ENCODE measurements at regions not wholly inside any gene's neighbourhood (a gene's known extent, or its start where the extent isn't known, plus 50 kb on each side); places are given as distances from the start of the nearest gene placed in this dataset.
"Not testable (repeated sequence)": the region's sequence is repeated elsewhere in the genome, so short reads cannot be mapped to it uniquely, and the experiment has no call there.

DNA sequence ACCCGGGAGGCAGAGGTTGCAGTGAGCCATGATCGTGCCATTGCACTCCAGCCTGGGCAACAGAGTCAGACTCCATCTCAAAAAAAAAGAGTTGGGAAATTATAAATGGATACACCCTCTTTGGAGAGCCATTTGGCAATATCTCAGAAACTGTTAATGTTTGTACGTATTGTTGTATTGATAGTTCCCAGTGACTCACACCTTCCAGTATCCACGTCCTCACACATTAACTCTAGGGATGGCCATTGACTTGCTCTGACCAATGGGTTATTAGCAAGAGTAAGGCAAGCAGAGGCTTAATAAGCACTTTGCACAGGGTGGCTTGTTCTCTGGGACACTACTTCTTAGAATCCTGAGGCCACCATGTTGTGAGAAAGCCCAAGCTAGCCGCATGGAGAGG lies 107.6 kb upstream of the LHX1 start:
- intact Hi-C loops (cut with DNase I), result no loop called here
- ATAC-seq (ENCODE audit: poor library complexity), result no peak
- no peak for DNase-seq

DNA sequence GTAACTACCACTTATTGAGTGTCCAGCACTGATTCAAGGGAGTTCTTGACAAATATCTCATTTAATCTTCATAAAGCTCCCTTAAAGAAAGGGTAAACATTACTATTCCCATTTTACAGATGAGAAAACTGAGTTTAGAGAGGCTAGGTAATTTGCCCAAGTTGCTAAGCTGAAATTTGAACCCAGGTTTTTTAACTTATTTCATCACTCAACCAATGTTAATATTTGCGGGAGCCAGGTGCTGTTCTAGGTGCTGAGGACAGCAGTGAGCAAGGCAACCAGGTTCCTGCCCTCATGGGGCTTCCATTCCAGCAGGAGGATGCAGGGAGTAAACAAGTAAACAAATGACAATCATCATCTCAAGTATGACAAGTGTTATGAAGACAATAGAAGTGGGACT lies 104.0 kb upstream of the LHX1 start:
- intact Hi-C loops (cut with DNase I), result no loop called here
- no peak for DNase-seq
- ATAC-seq (ENCODE audit: poor library complexity), result no peak

GRCh38 chr17:36835036-36835435 lies 102.2 kb upstream of the LHX1 start:
- no peak for ATAC-seq (ENCODE audit: poor library complexity)
- intact Hi-C loops (cut with DNase I), result no loop called here
- no peak for DNase-seq

DNA sequence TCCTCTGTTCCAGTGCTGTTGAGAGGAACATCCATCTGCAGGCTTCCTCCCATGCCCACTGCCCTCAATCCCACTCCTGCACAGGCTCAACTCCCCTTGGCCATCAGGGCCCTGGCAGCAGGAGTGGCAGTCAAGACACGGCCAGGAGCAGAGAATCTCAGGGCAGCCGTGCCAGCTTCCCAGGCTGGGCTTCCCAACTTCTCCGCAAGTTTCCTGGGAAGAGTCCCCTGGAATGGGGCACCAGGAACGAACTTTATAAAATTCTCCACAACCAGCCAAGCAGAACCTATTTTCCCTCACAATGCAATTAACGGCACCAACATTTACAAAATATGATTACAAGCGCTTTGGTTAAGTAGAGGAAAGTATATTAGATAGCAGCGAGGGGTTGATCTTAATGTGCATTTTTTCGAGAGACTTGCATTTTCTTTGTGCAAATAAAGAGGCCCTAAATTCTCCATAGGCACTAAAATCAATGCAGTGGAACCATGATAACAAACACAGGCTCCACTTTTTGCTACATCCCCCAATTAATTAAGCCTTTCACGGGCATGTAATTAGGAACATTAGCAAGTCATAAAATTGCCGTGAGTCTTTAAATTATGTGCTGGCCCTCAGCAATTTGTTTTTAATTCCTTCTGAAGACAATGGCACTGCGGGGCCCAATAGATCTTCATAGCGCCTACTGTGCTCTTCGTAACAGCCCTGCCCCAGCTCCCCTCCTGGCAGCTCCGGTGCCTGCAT lies 99.9 kb upstream of the LHX1 start:
- intact Hi-C loops (cut with DNase I), result no loop called here
- DNase-seq, result no peak
- no peak for ATAC-seq (ENCODE audit: poor library complexity)

DNA sequence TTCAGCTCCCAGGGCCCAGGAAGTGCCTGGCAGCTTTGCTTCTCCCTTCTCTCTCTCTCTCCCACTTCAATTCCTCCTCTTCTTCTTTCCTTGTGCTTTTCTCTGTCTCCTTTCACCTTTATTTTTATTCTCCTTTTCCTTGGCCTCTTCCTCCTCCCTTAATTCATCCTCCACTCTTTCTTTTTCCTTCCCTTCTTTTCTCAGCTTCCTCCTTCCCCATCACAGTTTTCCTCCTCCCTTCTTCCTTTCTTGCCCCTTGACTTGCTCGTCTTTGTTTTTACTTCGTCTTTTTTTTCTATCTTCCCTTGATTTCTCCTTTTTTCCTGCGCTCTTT lies 99.4 kb upstream of the LHX1 start:
- ATAC-seq (ENCODE audit: poor library complexity), result no peak
- intact Hi-C loops (cut with DNase I), result no loop called here

DNA sequence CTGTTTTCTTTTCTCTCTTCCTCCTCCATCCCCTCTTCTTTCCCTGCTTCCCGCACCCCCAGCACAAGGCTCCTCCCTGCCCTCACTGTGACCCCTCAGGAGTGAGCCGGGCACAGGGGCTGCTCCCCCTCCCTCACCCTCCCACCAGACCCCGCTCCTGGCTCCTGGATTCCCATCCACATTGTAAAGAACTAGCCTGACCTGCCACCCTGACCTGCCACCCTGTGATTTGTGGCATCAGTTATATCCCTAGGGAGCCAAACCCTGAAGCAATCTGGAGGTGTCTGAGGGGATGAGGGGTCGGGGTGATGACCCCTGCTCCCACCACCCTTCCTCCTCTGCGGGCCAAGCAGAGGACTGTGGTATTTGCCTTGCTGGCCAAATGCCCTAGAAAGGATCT lies 98.0 kb upstream of the LHX1 start:
- intact Hi-C loops (cut with DNase I), result no loop called here
- DNase-seq (no peak), ATAC-seq (ENCODE audit: poor library complexity) (no peak)

More for the DNA sequence above, 99.4 kb upstream of the LHX1 start:
- no peak for DNase-seq

GRCh38 chr17:36840796-36841195 lies 96.5 kb upstream of the LHX1 start:
- no peak for ATAC-seq (ENCODE audit: poor library complexity)
- DNase-seq, result no peak
- intact Hi-C loops (cut with DNase I), result no loop called here

DNA sequence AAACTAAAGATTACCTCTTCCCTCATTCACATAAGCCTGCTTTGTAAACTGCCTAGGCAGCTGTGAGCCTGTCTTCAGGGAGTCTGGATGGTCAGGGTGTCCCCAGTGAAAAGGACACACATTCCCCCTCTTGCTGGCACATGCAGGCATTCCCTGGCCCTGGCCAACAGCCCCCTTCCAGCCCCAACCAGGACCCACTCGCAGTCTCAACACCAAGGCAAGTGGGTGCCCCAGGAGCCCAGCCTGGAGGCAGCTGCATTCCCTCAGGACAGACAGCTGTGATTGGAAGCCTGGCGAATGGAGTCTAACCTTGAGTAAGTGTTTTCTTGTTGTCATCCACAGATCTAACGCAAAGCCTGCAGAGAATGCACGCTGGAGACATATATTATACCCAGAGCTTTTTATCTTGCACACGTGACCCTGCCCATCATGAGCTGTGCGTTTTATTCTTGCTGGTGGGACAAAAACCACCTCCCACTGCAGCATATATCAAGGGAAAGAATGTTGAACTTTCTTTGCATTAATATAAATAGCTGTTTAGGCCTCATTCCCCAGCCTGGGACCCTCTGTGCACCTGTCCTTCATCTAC lies 95.0 kb upstream of the LHX1 start:
- DNase-seq (no peak), ATAC-seq (ENCODE audit: poor library complexity) (no peak)
- intact Hi-C loops (cut with DNase I), result no loop called here

DNA sequence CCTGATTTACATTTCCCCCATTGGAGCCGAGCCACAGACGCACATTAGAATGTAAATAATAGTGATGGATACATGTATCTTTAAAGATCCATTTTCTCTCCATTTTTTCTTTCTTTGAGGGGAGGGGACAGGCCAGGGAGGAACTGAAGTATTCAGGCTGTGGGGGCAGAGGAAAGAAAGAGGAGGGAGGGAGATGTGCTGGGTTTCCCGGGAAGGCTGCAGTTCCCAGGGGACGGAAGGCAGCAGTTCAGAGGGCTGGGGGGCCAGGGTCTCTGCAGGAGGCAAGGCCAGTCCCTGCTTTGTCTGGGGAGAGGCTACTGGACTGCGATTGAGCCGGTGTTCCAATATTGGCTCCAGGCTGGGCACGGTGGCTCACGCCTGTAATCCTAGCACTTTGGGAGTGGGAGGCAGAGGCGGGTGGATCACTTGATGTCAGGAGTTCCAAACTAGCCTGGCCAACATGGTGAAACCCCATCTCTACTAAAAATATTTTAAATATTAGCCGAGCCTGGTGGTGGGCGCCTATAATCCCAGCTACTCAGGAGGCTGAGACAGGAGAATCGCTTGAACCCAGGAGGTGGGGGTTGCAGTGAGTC lies 94.2 kb upstream of the LHX1 start:
- DNase-seq, result no peak
- no peak for ATAC-seq (ENCODE audit: poor library complexity)
- intact Hi-C loops (cut with DNase I), result no loop called here

- intact Hi-C loops (cut with DNase I), result no loop called here
- no peak for DNase-seq
- ATAC-seq (ENCODE audit: poor library complexity), result no peak
Measured at GRCh38 chr17:36844013-36844412, 93.3 kb upstream of the LHX1 start.

DNA sequence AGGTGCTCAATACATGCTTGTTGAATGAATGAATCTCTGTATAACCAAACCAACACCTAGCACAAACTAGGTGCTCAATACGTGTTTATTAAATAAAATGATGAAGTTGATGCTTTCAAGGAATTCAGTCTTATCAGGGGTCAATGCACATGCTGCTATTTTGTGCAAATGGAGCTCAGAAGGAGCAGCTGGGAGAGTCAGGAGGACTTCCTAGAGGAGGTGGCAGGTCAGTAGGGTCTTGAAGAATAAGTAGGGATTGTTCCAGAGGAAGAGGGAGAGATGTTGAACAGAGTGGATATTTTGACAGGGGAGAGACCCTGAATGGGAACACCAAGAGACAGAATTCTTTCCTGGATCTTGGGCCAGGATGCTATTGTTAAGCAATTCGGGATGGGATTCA lies 92.7 kb upstream of the LHX1 start:
- no peak for DNase-seq
- ATAC-seq (ENCODE audit: poor library complexity), result no peak
- intact Hi-C loops (cut with DNase I), result no loop called here

DNA sequence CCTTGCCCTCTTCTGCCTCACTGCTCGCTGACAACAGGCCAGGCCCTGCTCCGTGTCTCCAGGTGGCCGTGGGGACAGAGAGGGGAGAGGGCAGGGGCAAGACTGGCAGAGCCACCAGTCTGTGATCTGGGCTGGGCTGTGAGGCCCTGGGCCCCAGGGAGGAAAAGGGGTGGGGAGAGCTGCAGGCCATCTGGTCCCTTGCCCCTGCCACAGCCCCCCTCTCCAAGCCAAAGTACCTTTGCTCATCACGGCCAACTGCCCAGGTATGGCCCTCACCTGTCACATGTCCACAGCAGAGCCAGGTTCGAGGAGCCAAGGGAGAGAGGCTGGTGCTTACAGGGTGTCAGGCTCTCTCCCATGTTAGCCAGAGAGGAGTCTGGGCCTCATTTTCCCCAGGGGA lies 91.4 kb upstream of the LHX1 start:
- intact Hi-C loops (cut with DNase I), result no loop called here
- ATAC-seq (ENCODE audit: poor library complexity), result no peak

DNA sequence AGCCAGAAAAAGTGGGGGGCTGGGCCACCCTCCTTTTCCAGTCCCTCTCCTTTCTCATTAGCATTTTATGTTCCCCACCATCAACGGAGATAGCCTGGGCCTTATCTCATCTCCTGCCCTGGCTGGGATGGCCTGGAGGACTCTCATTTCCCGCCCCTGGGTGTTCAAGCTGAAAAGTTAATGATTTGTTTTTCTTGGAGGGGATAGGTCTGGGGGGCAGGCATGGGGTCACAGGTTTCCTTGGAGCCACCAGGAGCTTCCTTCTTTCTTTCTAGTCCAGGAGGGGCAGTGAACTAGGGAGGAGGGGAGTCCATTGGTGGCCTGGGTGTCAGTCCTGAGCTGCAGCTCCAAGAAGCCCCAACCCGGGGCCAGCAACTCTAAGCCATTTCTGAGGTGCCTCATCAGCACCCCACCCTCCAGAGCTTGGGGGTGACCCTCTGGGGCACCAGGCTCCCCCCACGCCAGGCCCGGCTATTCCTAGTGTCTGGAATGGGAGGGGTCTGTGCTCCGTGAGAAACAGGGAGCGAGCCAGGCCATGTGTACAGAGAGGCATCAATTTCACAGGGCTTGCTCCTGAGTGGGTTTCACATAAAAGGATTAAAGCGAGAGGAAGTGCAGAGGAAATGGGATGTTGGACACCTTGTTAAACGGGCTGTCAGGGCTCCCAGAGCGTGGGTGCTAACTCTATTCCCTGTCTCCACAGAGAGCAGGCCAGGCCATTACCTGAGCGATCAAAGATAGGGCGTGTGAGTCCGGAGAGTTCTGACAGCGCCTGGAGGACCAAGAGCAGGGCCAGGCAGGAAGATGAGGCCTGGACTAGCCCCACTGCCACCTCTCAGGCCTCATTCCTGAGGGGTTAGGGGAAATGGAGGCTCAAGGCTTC lies 90.6 kb upstream of the LHX1 start:
- ATAC-seq (ENCODE audit: poor library complexity) (no peak), DNase-seq (no peak)
- intact Hi-C loops (cut with DNase I), result no loop called here

More for the DNA sequence above, 91.4 kb upstream of the LHX1 start:
- DNase-seq, result no peak

- no peak for ATAC-seq (ENCODE audit: poor library complexity)
- intact Hi-C loops (cut with DNase I), result no loop called here
Measured at GRCh38 chr17:36848008-36848902, 89.0 kb upstream of the LHX1 start.

DNA sequence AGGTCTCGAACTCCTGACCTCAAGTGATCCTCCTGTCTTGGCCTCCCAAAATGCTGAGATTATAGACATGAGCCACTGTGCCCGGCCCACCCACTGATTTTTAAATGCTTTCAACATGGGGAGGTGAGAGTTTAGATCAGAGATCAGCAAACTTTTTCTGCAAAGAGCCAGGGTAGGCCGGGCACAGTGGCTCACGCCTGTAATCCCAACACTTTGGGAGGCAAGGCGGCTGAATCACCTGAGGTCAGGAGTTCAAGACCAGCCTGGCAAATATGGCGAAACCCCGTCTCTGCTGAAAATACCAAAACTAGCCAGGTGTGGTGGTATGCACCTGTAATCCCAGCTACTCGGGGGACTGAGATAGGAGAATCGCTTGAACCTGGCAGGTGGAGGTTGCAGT lies 88.3 kb upstream of the LHX1 start:
- ATAC-seq (ENCODE audit: poor library complexity); intact Hi-C loops (cut with DNase I); DNase-seq: not testable (repeated sequence)

More at GRCh38 chr17:36848008-36848902, 89.0 kb upstream of the LHX1 start:
- DNase-seq, result no peak

- DNase-seq (no peak), ATAC-seq (ENCODE audit: poor library complexity) (no peak)
- intact Hi-C loops (cut with DNase I), result no loop called here
Measured at GRCh38 chr17:36849871-36850348, 87.4 kb upstream of the LHX1 start.

DNA sequence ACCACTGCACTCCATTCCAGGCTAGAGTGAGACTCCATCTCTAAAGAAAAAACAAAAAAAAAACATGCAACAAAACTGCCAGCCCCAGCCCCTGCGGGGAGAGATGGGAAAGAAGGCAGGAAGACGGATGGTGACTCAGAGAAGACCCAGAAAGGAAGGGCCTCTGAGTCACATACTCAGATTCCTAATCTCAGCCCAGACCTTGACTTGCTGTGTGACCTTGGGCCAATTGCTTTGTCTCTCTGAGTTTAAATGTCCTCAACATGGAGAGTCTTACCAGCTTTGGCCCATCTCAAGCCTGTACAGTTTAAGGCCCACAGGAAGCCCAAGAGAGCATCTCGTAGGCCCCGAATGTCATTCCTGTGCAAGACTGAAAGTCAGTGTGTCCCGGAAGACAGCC lies 86.5 kb upstream of the LHX1 start:
- intact Hi-C loops (cut with DNase I), result no loop called here
- DNase-seq, result no peak
- no peak for ATAC-seq (ENCODE audit: poor library complexity)

DNA sequence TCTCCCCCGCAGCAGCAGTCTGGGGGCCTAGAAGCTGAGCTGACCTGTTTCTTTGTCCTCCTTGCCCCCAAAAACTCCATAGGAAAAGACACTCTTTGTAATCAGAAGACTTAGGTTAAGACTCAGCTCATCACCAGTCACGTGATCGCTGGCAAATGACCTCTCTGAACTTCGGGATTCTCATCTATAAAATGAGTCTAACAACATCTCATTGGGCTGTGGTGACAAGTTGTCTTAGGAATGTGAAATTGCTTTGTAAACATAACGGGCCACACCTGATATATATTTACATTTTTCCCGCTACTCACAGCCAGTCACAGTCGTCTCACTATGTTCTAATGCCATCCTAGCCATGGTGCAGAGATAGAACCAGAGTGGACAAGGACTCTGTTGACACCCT lies 86.0 kb upstream of the LHX1 start:
- ATAC-seq (ENCODE audit: poor library complexity) (no peak), DNase-seq (no peak)
- intact Hi-C loops (cut with DNase I), result no loop called here
